HG03097 (cell line): ENCODE measurements at regions not wholly inside any gene's neighbourhood (a gene's known extent, or its start where the extent isn't known, plus 50 kb on each side); places are given as distances from the start of the nearest gene placed in this dataset.

Experiments
- ATAC-seq: cut with Tn5 transposase; IDR thresholded peaks from one replicate; pipeline ENCODE4 v1.9.1; 2021; ENCODE audit not compliant: unreplicated experiment, low FRiP score

- no peak for ATAC-seq
Measured at GRCh38 chr18:78908462-78909260, 71.0 kb upstream of the SALL3 start.

- ATAC-seq = no peak
Measured at GRCh38 chr18:78911751-78912283, 67.8 kb upstream of the SALL3 start.

- ATAC-seq = no peak
Measured at GRCh38 chr18:78912336-78912735, 67.3 kb upstream of the SALL3 start.

GRCh38 chr18:78912844-78913243 is 66.8 kb upstream of the SALL3 start:
- ATAC-seq = no peak

- no peak for ATAC-seq
Measured at GRCh38 chr18:78913395-78913794, 66.2 kb upstream of the SALL3 start.

GRCh38 chr18:78913830-78914231 is 65.8 kb upstream of the SALL3 start:
- no peak for ATAC-seq

GRCh38 chr18:78914249-78914935 is 65.2 kb upstream of the SALL3 start:
- no peak for ATAC-seq

GRCh38 chr18:78915446-78916008 is 64.1 kb upstream of the SALL3 start:
- no peak for ATAC-seq

GRCh38 chr18:78918707-78919106 is 60.9 kb upstream of the SALL3 start:
- ATAC-seq = no peak

GRCh38 chr18:78919956-78920355 is 59.7 kb upstream of the SALL3 start:
- ATAC-seq = no peak

- no peak for ATAC-seq
Measured at GRCh38 chr18:78920456-78921138, 59.0 kb upstream of the SALL3 start.

GRCh38 chr18:78922856-78923255 is 56.8 kb upstream of the SALL3 start:
- ATAC-seq = no peak

- ATAC-seq = no peak
Measured at GRCh38 chr18:78924301-78924700, 55.3 kb upstream of the SALL3 start.

- no peak for ATAC-seq
Measured at GRCh38 chr18:78924786-78925540, 54.7 kb upstream of the SALL3 start.

GRCh38 chr18:78925557-78926242 is 53.9 kb upstream of the SALL3 start:
- ATAC-seq = no peak

GRCh38 chr18:78926243-78926615 is 53.4 kb upstream of the SALL3 start:
- ATAC-seq = no peak

GRCh38 chr18:78927156-78927555 is 52.5 kb upstream of the SALL3 start:
- ATAC-seq = no peak

GRCh38 chr18:78927616-78928015 is 52.0 kb upstream of the SALL3 start:
- ATAC-seq = no peak

GRCh38 chr18:78928076-78928475 is 51.5 kb upstream of the SALL3 start:
- no peak for ATAC-seq

- no peak for ATAC-seq
Measured at GRCh38 chr18:78929516-78929915, 50.1 kb upstream of the SALL3 start.
